Endodermal cell (in vitro differentiated cells): ENCODE measurements at regions not wholly inside any gene's neighbourhood (a gene's known extent, or its start where the extent isn't known, plus 50 kb on each side); places are given as distances from the start of the nearest gene placed in this dataset.

Experiments used
- DNase-seq: peaks from one replicate; pipeline ENCODE4 v3.0.0-alpha.2; 2017
- H3K27ac ChIP-seq: 2 replicates; pipeline ENCODE4 v1.5.1; 2013; ENCODE audit warnings: mild to moderate bottlenecking, low read depth, low read length, moderate library complexity
- H3K27me3 ChIP-seq: 2 replicates; pipeline ENCODE4 v1.6.1; 2013; ENCODE audit warnings: mild to moderate bottlenecking, low read length, moderate library complexity; ENCODE audit not compliant: insufficient read depth, control insufficient read depth, poor library complexity, severe bottlenecking
- H3K36me3 ChIP-seq: 2 replicates; pipeline ENCODE4 v1.7.0; 2013; ENCODE audit warnings: mild to moderate bottlenecking, low read length, moderate library complexity; ENCODE audit not compliant: control insufficient read depth, insufficient read depth
- H3K4me1 ChIP-seq: one replicate; pipeline ENCODE4 v1.7.0; 2013; ENCODE audit warnings: low read length; ENCODE audit not compliant: control insufficient read depth, insufficient read depth
- H3K4me3 ChIP-seq: 2 replicates; pipeline ENCODE4 v1.5.1; 2013; ENCODE audit warnings: mild to moderate bottlenecking, low read length, moderate library complexity
- H3K9ac ChIP-seq: 2 replicates; pipeline ENCODE4 v1.6.1; 2013; ENCODE audit warnings: mild to moderate bottlenecking, low read length, moderate library complexity; ENCODE audit not compliant: poor library complexity, severe bottlenecking; ENCODE audit errors: extremely low read depth
- H3K9me3 ChIP-seq: 2 replicates; pipeline ENCODE4 v1.6.1; 2013; ENCODE audit warnings: mild to moderate bottlenecking, low read length, moderate library complexity; ENCODE audit not compliant: control insufficient read depth
- H3K27ac Mint-ChIP-seq: 2 replicates; pipeline ENCODE4 v1.8.0; 2020; ENCODE audit warnings: mixed read lengths
- H3K27me3 Mint-ChIP-seq: 2 replicates; pipeline ENCODE4 v1.8.0; 2021; ENCODE audit warnings: mild to moderate bottlenecking, mixed read lengths; ENCODE audit not compliant: insufficient read depth
- H3K36me3 Mint-ChIP-seq: 2 replicates; pipeline ENCODE4 v1.8.0; 2020; ENCODE audit warnings: low read depth, mixed read lengths
- H3K4me1 Mint-ChIP-seq: 2 replicates; pipeline ENCODE4 v1.8.0; 2020; ENCODE audit warnings: mixed read lengths
- H3K4me3 Mint-ChIP-seq: 2 replicates; pipeline ENCODE4 v1.8.0; 2020; ENCODE audit warnings: mild to moderate bottlenecking, moderate library complexity, mixed read lengths
- H3K9me3 Mint-ChIP-seq: 2 replicates; pipeline ENCODE4 v1.8.0; 2020; ENCODE audit warnings: mild to moderate bottlenecking, mixed read lengths
- CTCF ChIP-seq: fragments of 200-600 bp; sonication (generic); conservative IDR thresholded peaks from 2 replicates; pipeline ENCODE4 v1.5.0; 2021; ENCODE audit warnings: antibody characterized with exemption, mild to moderate bottlenecking
- WGBS, 2 experiments: methylation state at CpG; one replicate each; pipeline versions ENCODE4 v1.1.5 to v1.1.7; 2013; ENCODE audit warnings: missing lambda C conversion rate in 2 of 2, mixed read lengths in 1 of 2; ENCODE audit not compliant: insufficient coverage in 1 of 2, insufficient read length in 1 of 2; 5-methylcytosine and 5-hydroxymethylcytosine counted together

- H3K27ac Mint-ChIP-seq = no peak overlapping the region
- Histone ChIP-seq H3K4me1 (no peaks in the 10 kb centered on the region), H3K4me3 (no peak overlapping the region), H3K27me3 (no peaks in the 10 kb centered on the region), H3K9me3 (no peaks in the 10 kb centered on the region), H3K9ac (no peak overlapping the region), H3K27ac (no peak overlapping the region), H3K36me3 (no peaks in the 10 kb centered on the region)
- no peak for DNase-seq
- TF ChIP-seq CTCF = no peak
- peaks cover 68% of the 10 kb centered on the region for H3K9me3 Mint-ChIP-seq
- no peaks in the 10 kb centered on the region for H3K36me3 Mint-ChIP-seq
- WGBS, 2 experiments = 88% methylated on average over 5 of the region's 5 CpGs; no CpG with 5 or more reads in 1 of the 2 experiments
- H3K4me3 Mint-ChIP-seq = no peak overlapping the region
- no peaks in the 10 kb centered on the region for H3K4me1 Mint-ChIP-seq
- no peaks in the 10 kb centered on the region for H3K27me3 Mint-ChIP-seq
These were observed 94.1 kb upstream of the MID1 start for GRCh38 chrX:10714531-10714930.

- H3K27me3 ChIP-seq = no peaks in the 10 kb centered on the region
- no peaks in the 10 kb centered on the region for H3K36me3 ChIP-seq
- H3K27me3 Mint-ChIP-seq = no peaks in the 10 kb centered on the region
- no peaks in the 10 kb centered on the region for H3K36me3 Mint-ChIP-seq
- peak; percentile 80 for TF ChIP-seq CTCF
- no peaks in the 10 kb centered on the region for H3K4me1 Mint-ChIP-seq
- H3K27ac ChIP-seq = no peak overlapping the region
- H3K4me1 ChIP-seq = no peaks in the 10 kb centered on the region
- H3K4me3 Mint-ChIP-seq = no peak overlapping the region
- H3K9me3 ChIP-seq = no peaks in the 10 kb centered on the region
- no peak overlapping the region for H3K27ac Mint-ChIP-seq
- peak; percentile 86 for DNase-seq
- peaks cover 30% of the 10 kb centered on the region for H3K9me3 Mint-ChIP-seq
- H3K4me3 ChIP-seq = no peak overlapping the region
- H3K9ac ChIP-seq = no peak overlapping the region
- WGBS, 2 experiments = 29% methylated on average over 4 of the region's 4 CpGs; no CpG with 5 or more reads in 1 of the 2 experiments
These were observed 102.5 kb upstream of the MID1 start for GRCh38 chrX:10722851-10723250.

- no peaks in the 10 kb centered on the region for H3K36me3 Mint-ChIP-seq
These were observed 104.7 kb upstream of the MID1 start for GRCh38 chrX:10725071-10725470.

More at GRCh38 chrX:10725071-10725470, 104.7 kb upstream of the MID1 start:
- no peak for DNase-seq
- no peak overlapping the region for H3K27ac Mint-ChIP-seq
- H3K9me3 Mint-ChIP-seq = peaks cover 29% of the 10 kb centered on the region
- no CpG with 5 or more reads among the region's 3 CpGs for WGBS, 2 experiments
- H3K9me3 ChIP-seq = no peaks in the 10 kb centered on the region
- peak; percentile 64 for TF ChIP-seq CTCF
- no peaks in the 10 kb centered on the region for H3K27me3 ChIP-seq
- H3K9ac ChIP-seq = no peak overlapping the region
- H3K4me3 Mint-ChIP-seq = no peak overlapping the region
- no peak overlapping the region for H3K27ac ChIP-seq
- H3K27me3 Mint-ChIP-seq = no peaks in the 10 kb centered on the region
- no peaks in the 10 kb centered on the region for H3K4me1 ChIP-seq
- no peak overlapping the region for H3K4me3 ChIP-seq
- no peaks in the 10 kb centered on the region for H3K36me3 ChIP-seq
- no peaks in the 10 kb centered on the region for H3K4me1 Mint-ChIP-seq
